Ammon's horn (tissue), 1 donor: ENCODE measurements at regions not wholly inside any gene's neighbourhood (a gene's known extent, or its start where the extent isn't known, plus 50 kb on each side); places are given as distances from the start of the nearest gene placed in this dataset.
A peak's percentile ranks its signal among the peaks of the same experiment; 100 is the strongest.

Source experiments
- DNase-seq: peaks from one replicate; pipeline ENCODE4 v3.0.0-alpha.2; 2016; ENCODE audit warnings: low spot score

DNA sequence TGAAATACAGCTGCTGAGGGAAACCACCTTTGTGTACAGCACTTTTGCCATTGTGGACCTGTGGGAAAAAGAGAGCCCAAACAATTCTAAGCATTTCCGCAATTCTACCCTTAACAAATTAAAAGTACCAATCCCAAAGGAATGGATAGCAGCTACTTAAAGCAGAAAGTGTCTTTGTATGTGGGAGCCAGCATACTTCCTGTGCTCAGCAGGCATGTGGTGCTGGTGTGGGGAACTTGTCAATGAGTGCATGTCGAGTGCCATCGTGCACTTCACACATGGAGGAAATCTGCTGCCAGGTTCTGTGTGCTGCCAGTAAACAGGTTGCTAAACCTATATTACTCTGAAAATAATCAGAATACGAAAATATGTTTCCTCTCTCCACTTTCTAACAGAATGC lies 399.0 kb downstream of the LRRC70 start:
- DNase-seq: peak; percentile 12

DNA sequence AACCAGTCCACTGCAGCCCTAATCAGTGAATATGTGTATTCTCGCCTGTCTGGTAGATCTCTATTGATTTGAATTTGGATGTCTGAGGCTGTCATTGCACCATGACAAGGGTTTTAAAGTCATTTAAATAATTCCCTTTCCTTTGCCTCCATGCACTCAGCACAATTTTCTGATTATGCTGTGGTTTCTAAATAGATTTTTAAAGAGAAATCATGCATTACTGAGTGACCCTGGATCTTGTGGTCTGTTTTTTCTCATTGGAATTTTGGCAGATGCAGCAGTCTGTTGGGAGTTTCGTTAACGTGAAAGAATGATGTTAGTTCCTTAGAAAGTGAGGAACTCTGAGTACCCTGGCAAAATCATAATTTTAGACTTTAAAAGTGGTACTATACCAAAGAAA lies 396.0 kb downstream of the LRRC70 start:
- DNase-seq: no peak

DNA sequence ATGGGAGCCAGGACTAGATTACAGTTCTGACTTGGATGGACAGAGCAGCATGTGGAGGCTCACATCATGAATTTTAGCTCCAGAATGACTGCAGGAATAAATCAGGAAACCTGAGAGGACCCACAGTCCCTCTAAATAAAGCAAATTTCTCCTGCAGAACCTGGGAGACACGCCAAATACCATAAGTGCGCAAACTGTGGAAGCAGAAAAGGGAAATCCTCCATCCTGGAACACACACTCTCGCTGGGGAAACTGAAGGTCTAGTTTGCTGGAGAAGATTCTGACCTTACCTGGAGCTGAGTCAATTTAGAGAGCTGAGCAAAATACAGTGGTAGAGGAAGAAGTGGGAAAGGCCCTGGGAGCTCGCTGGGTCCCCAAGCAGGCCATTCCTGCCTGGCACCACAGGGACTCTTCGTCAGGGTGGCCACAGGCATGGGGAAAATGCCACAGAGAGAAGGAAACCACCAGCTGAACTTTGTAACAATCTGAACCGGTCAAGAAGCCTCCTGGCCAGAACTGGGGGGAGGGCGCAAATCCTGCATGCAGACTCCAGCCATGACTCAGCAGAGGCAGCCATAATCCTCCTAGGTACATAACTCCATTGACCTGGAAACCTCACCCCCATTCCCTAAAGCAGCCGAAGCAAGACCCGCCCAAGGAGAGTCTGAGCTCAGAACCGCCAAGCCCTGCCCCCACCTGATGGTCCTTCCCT lies 390.9 kb downstream of the LRRC70 start:
- DNase-seq: no peak

DNA sequence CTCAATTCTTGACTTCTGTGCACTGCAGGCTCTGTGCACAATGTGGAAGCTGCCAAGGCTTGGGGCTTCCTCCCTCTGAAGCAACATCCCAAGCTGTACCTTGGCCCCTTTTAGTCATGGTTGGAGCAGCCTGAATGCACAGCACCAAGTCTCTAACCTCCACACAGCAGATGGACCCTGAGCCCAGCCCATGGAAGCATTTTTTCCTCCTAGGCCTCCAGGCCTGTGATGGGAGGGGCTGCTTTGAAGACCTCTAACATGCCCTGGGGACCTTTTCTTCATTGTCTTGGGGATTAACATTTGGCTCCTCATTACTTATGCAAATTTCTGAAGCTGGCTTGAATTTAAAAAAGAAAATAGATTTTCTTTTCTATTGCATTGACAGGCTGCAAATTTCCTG lies 385.8 kb downstream of the LRRC70 start:
- no peak for DNase-seq

DNA sequence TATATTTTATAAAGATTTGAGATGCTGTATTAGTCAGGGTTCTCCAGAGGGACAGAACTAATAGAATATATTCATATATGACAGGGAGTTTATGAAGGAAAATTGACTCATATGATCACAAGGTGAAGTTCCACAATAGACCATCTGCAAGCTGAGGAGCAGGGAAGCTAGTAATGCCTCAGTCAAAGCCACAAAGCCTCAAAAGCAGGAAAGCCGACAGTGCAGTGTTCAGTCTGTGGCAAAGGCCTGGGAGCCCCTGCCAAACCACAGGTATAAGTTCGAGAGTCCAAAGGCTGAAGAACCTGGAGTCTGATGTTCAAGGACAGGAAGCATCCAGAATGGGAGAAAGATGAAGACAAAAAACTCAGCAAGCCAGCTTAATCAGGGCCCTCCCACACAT lies 382.2 kb downstream of the LRRC70 start:
- no peak for DNase-seq

DNA sequence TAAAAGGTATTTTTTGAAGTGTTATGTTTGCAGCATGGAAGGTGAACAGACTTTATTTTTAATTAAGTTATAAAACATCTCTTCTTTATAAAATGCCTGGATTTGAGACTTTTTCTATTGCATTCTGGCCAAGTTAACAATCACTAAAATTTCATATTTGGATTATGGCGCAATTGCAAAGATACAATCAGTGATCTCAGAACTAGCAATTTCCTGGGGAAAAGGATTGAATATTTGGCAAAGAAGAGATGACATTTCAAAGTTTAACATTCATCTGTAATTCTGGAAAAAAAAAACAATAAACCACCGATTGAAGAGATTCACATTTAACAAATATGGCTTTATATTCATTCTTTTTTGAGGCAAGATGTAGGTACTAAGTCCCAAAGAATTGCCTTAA lies 378.0 kb downstream of the LRRC70 start:
- DNase-seq: no peak

DNA sequence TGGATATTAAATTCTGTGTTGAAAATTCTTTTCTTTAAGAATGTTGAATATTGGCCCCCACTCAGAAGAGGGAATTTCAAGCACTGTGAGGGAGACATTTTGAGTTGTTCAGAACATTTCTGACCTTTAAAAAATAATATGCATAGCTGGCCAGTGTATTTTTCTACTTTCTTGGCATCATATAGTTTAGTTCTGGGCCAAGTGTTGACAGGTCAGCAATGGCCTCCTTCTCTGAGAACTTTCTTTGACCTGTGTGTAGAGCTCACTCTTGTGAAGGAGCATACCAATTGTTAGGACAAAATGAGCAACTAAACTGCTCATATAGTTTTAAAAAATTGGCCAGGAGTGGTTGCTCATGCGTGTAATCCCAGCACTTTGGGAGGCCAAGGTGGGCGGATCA lies 376.0 kb downstream of the LRRC70 start:
- DNase-seq: no peak

DNA sequence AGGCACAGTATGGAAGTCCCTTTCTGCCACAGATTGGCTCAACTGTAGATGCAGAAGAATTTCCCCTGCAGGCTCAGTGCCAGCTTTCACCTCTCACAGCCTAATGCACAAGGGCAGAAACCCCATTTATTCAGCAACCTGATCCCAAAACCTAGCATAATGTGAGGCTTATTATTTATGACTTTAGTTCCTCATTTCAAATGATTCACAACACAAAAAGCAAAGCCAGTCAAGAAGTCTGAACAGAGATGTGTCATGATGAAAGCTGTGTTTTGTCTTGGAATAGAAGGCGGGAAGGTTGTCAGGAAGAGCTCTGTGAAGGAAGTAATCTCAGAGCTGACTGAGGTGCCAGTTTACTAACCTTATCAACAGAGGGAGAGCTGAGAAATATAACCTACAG lies 369.7 kb downstream of the LRRC70 start:
- no peak for DNase-seq

DNA sequence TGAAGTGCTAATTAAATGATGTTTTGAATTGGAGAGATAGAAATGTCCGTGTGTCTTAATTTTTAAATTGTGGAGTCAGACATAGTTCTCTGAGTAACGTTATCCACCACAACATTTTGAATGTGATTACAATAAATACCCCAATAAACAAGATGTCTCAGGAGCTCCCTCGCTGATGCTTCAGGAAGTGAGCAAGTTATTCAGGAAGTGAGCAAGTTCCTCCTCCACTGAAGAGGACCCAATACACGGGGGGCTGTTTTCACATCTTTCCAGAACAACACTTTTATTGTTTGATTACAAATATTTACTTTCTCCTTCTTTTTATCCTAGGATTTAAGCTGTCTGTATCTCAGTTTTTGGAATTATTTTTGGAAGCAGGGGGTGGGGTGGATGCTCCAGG lies 363.8 kb downstream of the LRRC70 start:
- no peak for DNase-seq

DNA sequence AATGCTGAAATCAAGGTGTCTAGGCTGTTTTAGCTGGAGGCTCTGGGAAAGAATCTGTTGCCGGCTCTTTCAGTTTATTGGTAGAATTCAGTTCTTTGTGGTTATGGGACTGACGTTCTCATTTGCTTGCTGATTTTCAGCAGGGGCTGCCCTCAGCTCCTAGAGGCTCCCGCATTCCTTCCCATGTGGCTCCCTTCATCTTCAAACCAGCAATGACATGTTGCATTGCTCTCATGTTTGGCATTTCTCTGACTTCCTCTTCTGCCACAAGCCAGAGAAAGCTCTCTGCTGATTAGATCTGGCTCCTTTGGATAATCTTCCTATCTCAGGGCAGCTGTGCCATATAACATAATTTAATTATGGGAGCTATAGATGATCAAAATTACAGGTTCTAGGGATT lies 360.3 kb downstream of the LRRC70 start:
- DNase-seq: no peak

DNA sequence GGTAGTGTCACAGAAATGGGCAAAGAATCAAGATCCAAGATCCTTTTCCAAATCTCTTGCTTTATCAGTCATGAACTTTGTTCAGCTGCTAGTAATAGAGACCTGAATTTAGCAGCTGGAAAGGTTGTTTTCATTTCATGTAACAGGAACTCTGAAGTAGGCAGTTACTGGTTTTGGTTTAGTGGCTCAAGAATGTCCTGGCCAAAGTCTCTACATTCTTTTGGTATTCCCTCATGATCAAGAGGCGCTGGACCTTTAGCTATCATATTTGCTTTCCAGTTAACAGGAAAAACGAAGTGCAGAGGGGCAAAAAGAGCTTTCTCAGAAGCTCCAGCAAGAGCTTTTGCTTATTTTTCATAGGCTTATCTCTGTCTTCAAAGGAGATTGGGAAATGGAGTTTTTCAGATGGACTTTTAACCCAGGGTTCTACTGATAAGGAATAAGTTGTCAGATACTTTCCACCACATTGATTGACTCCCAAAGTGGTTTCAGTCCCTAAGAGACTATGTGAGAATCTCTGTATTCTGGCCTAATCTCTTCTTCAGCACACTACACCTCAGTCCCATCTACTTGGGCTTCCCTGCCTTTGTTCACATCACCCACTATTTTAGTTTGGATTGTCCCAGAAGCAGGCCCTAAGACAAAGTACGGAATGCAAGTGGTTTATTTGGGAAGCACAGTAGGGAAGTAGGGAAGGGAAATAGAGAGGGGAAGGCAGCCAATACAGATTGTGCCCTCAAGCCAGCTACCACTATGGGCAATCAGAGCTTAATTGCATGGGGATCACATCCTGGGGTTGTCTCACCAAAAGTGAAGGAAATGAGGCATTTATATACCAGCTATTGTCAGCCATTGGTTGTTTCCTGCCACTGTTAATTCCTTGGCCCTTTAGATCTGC lies 359.3 kb downstream of the LRRC70 start:
- no peak for DNase-seq

DNA sequence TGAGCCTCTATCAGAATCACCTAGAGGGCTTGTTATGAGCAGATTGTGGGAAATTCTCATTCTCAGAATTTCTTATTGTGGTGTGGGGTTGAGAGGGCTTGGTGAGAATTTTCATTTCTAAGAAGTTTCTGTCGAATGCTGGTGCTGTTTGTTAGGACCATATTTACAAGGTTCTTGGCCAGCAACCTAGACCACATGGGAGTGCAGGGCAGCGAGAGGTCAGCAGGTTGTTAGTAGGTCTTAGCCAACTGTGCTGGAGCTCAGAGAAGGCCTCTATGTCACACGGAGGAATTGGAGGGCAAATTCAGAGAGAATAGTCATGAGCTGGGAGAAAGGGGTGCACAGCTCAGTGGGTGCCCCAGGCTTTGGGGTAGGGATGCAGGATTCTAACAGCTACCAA lies 357.0 kb downstream of the LRRC70 start:
- no peak for DNase-seq

DNA sequence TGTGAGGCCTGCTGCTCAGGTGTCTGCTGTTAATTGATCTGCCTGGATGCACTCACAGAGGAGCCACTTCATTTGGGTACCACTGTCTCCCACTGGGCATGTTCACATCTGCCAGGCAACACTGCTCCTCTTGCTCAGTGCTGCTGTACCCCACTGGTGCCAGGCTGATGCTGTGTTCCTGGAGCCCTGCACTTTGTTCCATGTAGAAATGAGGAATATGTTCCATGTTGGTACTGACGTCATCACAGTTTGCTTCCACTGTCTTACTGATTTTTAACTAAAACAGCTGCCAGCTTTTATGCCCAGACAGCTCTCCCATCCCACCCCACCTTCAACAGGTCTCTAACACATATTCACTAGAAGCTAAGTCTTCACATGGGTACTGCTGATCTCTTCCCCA lies 355.7 kb downstream of the LRRC70 start:
- DNase-seq: no peak

DNA sequence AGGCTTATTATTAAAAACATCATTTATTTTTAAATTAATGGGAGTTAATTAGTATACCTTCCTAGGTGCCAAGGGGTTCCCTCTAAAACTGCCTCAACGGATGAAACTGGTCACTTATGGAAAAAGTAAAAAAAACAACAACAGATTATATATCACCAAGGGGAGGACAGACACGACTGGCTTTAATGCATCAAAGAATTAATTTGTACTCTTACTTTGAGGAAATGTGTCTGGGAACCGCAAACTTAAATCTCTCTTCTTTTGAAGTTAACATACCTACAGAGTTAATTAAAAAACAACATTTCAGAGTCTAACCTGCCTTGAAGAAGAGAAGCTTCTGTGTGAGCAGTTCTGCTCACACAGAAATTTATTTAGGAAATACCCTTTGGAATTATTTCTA lies 354.6 kb downstream of the LRRC70 start:
- DNase-seq: no peak

DNA sequence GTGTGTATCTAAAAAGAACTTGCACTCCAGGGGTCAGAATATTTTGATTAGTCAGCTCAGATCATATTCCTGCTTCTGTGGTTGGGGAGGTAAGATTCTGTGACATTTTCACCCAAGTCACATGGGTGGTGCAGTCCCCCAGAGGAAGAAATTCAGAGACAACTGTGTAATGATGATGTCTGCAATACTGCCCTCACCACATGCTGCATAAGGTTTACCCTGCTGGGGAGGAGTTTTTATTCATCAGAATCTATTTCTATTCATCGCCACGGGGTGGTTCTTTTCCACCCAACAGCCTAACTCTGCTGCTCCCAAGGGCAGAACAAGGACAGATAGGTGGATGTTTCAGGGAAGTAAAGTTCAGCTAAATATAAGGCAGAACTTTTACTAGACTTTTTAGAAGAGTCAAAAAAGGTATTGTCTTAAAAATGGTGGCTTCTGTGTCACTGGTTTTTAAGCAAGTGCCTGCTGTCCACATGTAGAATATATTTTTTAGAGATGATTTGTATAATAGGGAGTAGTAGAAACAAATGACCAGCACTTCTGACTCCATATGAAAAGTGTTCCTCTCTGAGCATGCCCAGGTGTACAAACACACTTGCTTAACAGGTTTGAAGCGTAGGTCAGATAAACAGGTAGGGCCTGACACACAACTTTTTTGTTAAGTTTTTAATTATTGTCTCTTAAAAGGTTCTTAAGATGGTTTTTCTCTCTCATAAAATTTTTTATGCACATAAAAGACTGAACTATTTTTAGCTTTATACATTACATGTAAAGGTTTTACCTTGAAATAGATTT lies 352.7 kb downstream of the LRRC70 start:
- DNase-seq: no peak

DNA sequence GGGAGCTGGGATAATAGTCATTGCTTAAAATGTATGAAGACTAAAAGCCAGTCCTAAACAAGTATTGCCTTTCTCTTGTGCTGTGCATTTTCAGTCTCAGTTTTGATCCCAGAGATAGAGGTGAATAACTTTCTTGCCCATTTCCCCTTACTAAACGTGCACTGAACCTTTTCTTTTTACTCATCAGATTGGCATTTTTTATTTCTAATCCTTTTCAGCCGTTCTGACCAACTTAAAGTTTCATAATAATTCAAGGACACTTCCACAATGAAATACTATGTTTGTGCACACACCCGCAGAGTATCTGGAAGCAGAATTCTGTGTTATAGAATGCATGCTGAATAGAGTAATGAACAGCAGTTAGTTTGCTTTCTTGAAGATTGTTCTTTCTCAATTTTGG lies 343.6 kb downstream of the LRRC70 start:
- no peak for DNase-seq

DNA sequence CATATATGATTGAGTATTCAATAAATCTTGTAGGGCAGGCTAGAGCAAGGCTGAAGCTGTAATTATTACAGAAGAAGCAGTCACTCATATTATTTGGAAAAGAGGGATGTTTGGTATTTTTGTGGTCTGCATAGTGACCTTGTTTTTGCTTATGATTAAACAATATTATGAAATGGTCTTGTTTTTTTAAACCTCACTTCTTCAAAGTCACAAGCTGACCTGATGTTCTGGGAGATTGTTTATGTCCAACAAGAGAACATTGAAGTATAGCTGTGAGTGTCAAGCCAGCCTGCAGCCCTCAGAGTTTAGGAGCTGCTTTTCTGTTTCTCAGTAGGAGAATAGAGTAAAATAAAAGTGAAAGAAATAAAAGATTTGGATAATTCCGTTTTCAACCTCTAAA lies 342.2 kb downstream of the LRRC70 start:
- no peak for DNase-seq

DNA sequence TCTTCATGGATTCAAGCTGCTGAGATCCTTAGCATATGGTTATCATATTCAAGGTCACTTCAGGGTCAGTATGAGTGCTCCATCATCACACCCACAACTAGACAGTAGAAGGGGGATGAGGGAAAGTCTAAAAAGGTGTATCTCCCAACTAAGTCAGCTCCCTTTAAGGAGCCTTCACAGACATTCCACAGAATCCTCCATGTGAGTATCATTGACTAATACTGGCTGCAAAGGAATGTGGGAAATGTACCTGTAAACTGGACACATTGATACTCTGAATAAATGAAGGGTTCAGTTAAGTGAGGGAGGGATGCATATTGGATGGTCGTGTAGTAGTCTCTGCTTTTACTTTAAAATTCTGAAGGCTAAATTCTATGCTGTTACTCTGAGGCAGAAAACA lies 330.7 kb downstream of the LRRC70 start:
- no peak for DNase-seq

DNA sequence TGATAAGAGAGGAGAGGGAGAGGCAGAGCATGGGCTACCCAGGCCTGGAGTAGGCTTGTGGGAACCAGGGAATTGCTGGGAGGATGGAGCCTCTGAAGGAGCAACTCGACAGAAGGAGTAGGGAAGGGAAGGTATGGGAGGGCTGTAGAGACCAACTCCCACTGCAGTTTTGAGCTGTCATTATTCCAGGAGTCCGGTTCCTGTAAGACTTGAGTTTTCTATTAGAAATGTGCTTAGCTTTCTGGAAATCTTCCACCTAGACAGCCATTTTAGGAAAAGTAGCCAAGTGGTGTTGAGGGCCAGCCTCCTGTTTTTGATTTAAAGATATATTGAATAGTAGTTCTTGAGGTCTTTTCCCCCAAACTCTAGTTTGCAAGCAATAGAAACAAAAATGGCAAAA lies 323.5 kb downstream of the LRRC70 start:
- no peak for DNase-seq

DNA sequence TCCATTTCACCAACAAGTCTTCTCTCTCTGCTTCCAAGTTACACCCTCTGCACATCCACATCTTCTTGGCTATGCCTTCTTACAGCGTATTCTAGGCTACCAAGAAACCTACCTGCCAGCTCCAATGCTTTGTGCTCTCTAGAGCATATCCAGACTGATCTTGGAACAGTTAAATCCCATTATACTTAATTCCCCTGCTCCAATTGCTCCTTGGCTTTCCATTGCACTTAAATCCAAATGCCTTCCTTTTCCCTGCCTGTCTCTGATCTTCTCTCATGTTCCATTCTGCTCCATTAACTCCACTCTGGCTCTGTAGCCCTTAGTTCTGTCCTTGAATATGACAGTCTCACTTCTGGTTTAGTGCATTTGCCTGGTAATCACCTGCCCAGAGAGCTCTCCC lies 322.4 kb downstream of the LRRC70 start:
- DNase-seq: no peak

DNA sequence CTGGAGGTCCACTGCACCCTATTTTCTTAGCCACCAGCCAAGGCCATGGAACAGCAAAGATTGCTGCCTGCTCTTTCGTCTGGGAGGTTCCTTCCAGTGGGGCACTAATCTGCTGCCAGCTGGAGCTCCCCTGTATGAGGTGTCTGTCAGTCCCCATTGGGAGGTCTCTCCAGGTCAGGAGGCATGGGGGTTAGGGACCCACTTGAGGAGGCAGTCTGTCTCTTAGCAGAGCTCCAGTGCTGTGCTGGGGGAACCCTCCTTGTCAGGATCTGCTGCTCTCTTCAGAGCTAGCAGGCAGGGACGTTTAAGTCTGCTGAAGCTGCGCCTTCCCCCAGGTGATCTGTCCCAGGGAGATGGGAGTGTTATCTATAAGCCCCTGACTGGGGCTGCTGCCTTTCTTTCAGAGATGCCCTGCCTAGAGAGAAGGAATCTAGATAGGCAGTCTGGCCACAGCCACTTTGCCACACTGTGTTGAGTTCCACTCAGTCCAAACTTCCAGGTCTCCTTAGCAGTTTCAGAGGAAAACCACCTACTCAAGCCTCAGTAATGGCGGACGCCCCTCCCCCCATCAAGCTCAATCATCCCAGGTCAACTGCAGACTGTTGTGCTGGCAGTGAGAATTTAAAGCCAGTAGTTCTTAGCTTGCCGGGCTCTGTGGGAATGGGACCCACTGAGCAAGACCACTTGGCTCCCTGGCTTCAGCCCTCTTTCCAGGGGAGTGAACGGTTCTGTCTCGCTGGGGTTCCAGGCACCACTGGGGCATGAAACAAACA lies 317.7 kb downstream of the LRRC70 start:
- no peak for DNase-seq
